ENCODE measurements at regions not wholly inside any gene's neighbourhood (a gene's known extent, or its start where the extent isn't known, plus 50 kb on each side); places are given as distances from the start of the nearest gene placed in this dataset.

DNA sequence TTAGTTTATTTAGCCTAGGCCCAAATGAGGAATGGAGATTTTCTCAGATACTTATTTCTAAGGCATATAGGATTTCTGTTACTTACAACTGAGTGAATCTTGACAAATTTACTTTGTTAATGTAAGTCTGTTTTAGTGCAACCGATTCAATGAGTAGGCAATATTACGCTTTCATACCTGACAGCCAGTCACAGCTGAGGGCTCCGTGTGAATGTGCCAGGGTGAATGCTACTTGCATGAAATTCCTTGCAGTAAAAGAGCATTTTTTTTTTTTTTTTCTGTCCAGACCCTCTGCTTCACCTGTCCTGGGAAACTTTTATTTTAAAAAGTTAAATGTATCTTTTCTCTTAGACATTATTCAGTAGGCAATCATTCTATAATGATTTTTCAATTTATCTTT, 1100.0 kb downstream of the FAT4 start (continued):
- TF ChIP-seq ZNF532 (CRISPR knock-in tag; IDR thresholded peaks at IDR 0.05; ENCODE audit: borderline replicate concordance) (no peak), ETV6 (CRISPR knock-in tag; IDR thresholded peaks at IDR 0.05) (no peak), TCF7 (CRISPR knock-in tag; IDR thresholded peaks at IDR 0.05; ENCODE audit: low read depth) (no peak), ZNF512 (CRISPR knock-in tag; IDR thresholded peaks at IDR 0.05; ENCODE audit: borderline replicate concordance) (no peak)
- TF ChIP-seq, protein P1, sequence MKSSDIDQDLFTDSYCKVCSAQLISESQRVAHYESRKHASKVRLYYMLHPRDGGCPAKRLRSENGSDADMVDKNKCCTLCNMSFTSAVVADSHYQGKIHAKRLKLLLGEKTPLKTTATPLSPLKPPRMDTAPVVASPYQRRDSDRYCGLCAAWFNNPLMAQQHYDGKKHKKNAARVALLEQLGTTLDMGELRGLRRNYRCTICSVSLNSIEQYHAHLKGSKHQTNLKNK (CRISPR knock-in tag; IDR thresholded peaks at IDR 0.05) = no peak
- TF ChIP-seq, protein P2, sequence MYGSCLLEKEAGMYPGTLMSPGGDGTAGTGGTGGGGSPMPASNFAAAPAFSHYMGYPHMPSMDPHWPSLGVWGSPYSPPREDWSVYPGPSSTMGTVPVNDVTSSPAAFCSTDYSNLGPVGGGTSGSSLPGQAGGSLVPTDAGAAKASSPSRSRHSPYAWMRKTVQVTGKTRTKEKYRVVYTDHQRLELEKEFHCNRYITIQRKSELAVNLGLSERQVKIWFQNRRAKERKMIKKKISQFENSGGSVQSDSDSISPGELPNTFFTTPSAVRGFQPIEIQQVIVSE (CRISPR knock-in tag; IDR thresholded peaks at IDR 0.05; ENCODE audit: borderline replicate concordance) = no peak

DNA sequence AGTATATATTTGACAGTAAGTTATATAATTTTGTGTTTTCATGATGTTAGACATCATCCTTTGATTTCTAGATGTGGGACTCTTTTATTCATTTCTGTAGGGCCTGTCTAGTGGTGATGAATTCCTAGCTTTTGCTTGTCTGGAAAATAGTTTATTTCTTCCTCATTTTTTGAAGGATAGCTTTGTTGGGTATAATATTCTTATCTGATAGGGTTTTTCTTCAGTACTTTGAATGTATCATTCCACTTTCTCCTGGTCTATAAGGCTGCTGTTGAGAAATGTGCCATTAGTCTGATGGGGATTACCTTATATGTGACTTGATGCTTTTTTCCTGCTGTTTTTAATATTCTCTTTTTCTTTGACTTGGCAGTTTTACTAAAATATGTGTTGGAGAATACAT, 1104.5 kb downstream of the FAT4 start:
- DNase-seq (ENCODE audit: low spot score) = no peak
- peaks cover 11% of the 10 kb centered on the region; the same call in 1 of the 2 replicates for H3K9me3 Mint-ChIP-seq
- no peaks in the 10 kb centered on the region for H3K27me3 Mint-ChIP-seq (ENCODE audit: low read depth)
- H3K27ac Mint-ChIP-seq = no peak overlapping the region
- ATAC-seq = no peak
- CTCF ChIA-PET = no interaction called here
- no peaks in the 10 kb centered on the region for H3K36me3 Mint-ChIP-seq
- POLR2A ChIA-PET = no interaction called here
- H3K4me1 Mint-ChIP-seq = no peaks in the 10 kb centered on the region
- H3K4me3 Mint-ChIP-seq = no peak overlapping the region
- TF ChIP-seq ZNF219 (CRISPR knock-in tag; IDR thresholded peaks at IDR 0.05; ENCODE audit: borderline replicate concordance) = no peak
- no peak for TF ChIP-seq CTCF (IDR thresholded peaks at IDR 0.05)
- TF ChIP-seq ZNF263 (CRISPR knock-in tag; IDR thresholded peaks at IDR 0.05; ENCODE audit: low read depth) = no peak
- TF ChIP-seq FOXK1 (CRISPR knock-in tag; IDR thresholded peaks at IDR 0.05) = no peak
- TF ChIP-seq, protein P3, sequence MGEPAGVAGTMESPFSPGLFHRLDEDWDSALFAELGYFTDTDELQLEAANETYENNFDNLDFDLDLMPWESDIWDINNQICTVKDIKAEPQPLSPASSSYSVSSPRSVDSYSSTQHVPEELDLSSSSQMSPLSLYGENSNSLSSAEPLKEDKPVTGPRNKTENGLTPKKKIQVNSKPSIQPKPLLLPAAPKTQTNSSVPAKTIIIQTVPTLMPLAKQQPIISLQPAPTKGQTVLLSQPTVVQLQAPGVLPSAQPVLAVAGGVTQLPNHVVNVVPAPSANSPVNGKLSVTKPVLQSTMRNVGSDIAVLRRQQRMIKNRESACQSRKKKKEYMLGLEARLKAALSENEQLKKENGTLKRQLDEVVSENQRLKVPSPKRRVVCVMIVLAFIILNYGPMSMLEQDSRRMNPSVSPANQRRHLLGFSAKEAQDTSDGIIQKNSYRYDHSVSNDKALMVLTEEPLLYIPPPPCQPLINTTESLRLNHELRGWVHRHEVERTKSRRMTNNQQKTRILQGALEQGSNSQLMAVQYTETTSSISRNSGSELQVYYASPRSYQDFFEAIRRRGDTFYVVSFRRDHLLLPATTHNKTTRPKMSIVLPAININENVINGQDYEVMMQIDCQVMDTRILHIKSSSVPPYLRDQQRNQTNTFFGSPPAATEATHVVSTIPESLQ (CRISPR knock-in tag; IDR thresholded peaks at IDR 0.05) = no peak
- TF ChIP-seq, protein P4, sequence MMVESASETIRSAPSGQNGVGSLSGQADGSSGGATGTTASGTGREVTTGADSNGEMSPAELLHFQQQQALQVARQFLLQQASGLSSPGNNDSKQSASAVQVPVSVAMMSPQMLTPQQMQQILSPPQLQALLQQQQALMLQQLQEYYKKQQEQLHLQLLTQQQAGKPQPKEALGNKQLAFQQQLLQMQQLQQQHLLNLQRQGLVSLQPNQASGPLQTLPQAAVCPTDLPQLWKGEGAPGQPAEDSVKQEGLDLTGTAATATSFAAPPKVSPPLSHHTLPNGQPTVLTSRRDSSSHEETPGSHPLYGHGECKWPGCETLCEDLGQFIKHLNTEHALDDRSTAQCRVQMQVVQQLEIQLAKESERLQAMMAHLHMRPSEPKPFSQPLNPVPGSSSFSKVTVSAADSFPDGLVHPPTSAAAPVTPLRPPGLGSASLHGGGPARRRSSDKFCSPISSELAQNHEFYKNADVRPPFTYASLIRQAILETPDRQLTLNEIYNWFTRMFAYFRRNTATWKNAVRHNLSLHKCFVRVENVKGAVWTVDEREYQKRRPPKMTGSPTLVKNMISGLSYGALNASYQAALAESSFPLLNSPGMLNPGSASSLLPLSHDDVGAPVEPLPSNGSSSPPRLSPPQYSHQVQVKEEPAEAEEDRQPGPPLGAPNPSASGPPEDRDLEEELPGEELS (CRISPR knock-in tag; IDR thresholded peaks at IDR 0.05) = no peak
- TF ChIP-seq IRF1 (CRISPR knock-in tag; IDR thresholded peaks at IDR 0.05) = no peak
- no peak for TF ChIP-seq RELA (CRISPR knock-in tag; IDR thresholded peaks at IDR 0.05; ENCODE audit: borderline replicate concordance)
- TF ChIP-seq NR1H2 (CRISPR knock-in tag; IDR thresholded peaks at IDR 0.05) = no peak
- no peak for TF ChIP-seq ATF3 (CRISPR knock-in tag; conservative IDR thresholded peaks at IDR 0.05)
- TF ChIP-seq ZNF281 (CRISPR knock-in tag; IDR thresholded peaks at IDR 0.05) = no peak
- no peak for TF ChIP-seq NFYB (CRISPR knock-in tag; conservative IDR thresholded peaks at IDR 0.05; ENCODE audit: low read depth)
- TF ChIP-seq JAZF1 (CRISPR knock-in tag; IDR thresholded peaks at IDR 0.05) = no peak
